Common myeloid progenitor, CD34-positive (primary cell): ENCODE measurements at regions not wholly inside any gene's neighbourhood (a gene's known extent, or its start where the extent isn't known, plus 50 kb on each side); places are given as distances from the start of the nearest gene placed in this dataset.
A peak's percentile ranks its signal among the peaks of the same experiment; 100 is the strongest.

Experiments used
- CTCF ChIA-PET: fragments of 350-600 bp; sonication (Branson Sonifier 250); formaldehyde crosslinking; loops from one replicate; lab custom pipeline; 2021; ENCODE audit warnings: antibody characterized with exemption; lab: Charles Lee
- POLR2A ChIA-PET: fragments of 350-600 bp; sonication (Branson Sonifier 250); formaldehyde crosslinking; loops from one replicate; lab custom pipeline; 2021; ENCODE audit warnings: antibody characterized with exemption; lab: Charles Lee
- DNase-seq, 3 donors: peaks; one replicate each; pipeline versions ENCODE4 v3.0.0 to v3.0.0-alpha.2; 2013
- H3K27ac ChIP-seq, 2 experiments: 1 replicate in 1 of 2; 2 replicates in 1 of 2; pipeline ENCODE4 v1.7.0; 2013; ENCODE audit warnings: inconsistent platforms in 2 of 2, low read length in 2 of 2, mild to moderate bottlenecking in 2 of 2, low read depth in 1 of 2, moderate library complexity in 1 of 2; ENCODE audit not compliant: severe bottlenecking in 2 of 2, insufficient read depth in 1 of 2, poor library complexity in 1 of 2
- H3K27me3 ChIP-seq, 5 experiments: replicated peaks in 2 of 5; 1 replicate in 3 of 5; 2 replicates in 2 of 5; pipeline versions ENCODE4 v1.6.1 to v1.7.0; 2013; ENCODE audit warnings: low read length in 4 of 5, mild to moderate bottlenecking in 2 of 5, moderate library complexity in 2 of 5, inconsistent platforms in 1 of 5; ENCODE audit not compliant: insufficient read depth in 5 of 5, control insufficient read depth in 4 of 5
- H3K36me3 ChIP-seq, 4 experiments: 1 replicate in 2 of 4; 2 replicates in 2 of 4; pipeline versions ENCODE4 v1.6.1 to v1.7.0; 2013; ENCODE audit warnings: low read length in 3 of 4, control low read depth in 1 of 4, mild to moderate bottlenecking in 1 of 4; ENCODE audit not compliant: control insufficient read depth in 4 of 4, insufficient read depth in 4 of 4
- H3K4me1 ChIP-seq, 4 experiments: 1 replicate in 3 of 4; 2 replicates in 1 of 4; pipeline versions ENCODE4 v1.6.1 to v1.7.1; 2013; ENCODE audit warnings: low read length in 3 of 4, mild to moderate bottlenecking in 3 of 4, control low read depth in 1 of 4, inconsistent platforms in 1 of 4, moderate library complexity in 1 of 4; ENCODE audit not compliant: control insufficient read depth in 4 of 4, insufficient read depth in 4 of 4; ENCODE audit errors: control extremely low read depth in 1 of 4
- H3K4me3 ChIP-seq, 7 experiments: 1 replicate in 4 of 7; 2 replicates in 3 of 7; pipeline versions ENCODE4 v1.5.1 to v1.7.0; 2013; ENCODE audit warnings: mild to moderate bottlenecking in 7 of 7, low read length in 6 of 7, moderate library complexity in 6 of 7, inconsistent platforms in 2 of 7, low read depth in 2 of 7, control low read depth in 1 of 7; ENCODE audit not compliant: insufficient read depth in 4 of 7, control insufficient read depth in 1 of 7; ENCODE audit errors: extremely low read depth in 1 of 7
- H3K9me3 ChIP-seq, 5 experiments: 1 replicate in 4 of 5; 2 replicates in 1 of 5; pipeline versions ENCODE4 v1.6.1 to v1.7.1; 2013; ENCODE audit warnings: low read length in 4 of 5, mild to moderate bottlenecking in 2 of 5, inconsistent platforms in 1 of 5, low read depth in 1 of 5, moderate library complexity in 1 of 5; ENCODE audit not compliant: control insufficient read depth in 4 of 5, insufficient read depth in 2 of 5; ENCODE audit errors: control extremely low read depth in 1 of 5
- WGBS: methylation state at CpG from one replicate; pipeline ENCODE4 v1.1.5; 2013; ENCODE audit not compliant: insufficient coverage; 5-methylcytosine and 5-hydroxymethylcytosine counted together

GRCh38 chr1:244273845-244274619 lies 177.7 kb downstream of the ADSS2 start:
- DNase-seq: peak; percentile 81 to 90 (median 89)
- Histone ChIP-seq H3K4me3 (peak overlapping the region in 1 of 7 experiments; percentile 39), H3K9me3 (peaks cover 0 to 5% (median 0%) of the 10 kb centered on the region in 5 experiments), H3K4me1 (peaks cover 0 to 14% (median 12%) of the 10 kb centered on the region in 4 experiments), H3K27me3 (no peaks in the 10 kb centered on the region), H3K27ac (no peak overlapping the region), H3K36me3 (no peaks in the 10 kb centered on the region)
- 47% methylated on average over 8 of the region's 13 CpGs for WGBS
- ChIA-PET CTCF (interaction anchor here (0.7 to 3.0 kb wide), 13 partner anchors 9 to 566 kb away, joined by 3 to 16 read pairs (median 4); no protein-coding TSS in a partner anchor), POLR2A (no interaction called here)

- POLR2A ChIA-PET: no interaction called here
- Histone ChIP-seq H3K4me1 (peaks cover 0 to 14% (median 12%) of the 10 kb centered on the region in 4 experiments), H3K9me3 (no peaks in the 10 kb centered on the region), H3K36me3 (no peaks in the 10 kb centered on the region), H3K4me3 (no peak overlapping the region), H3K27ac (no peak overlapping the region), H3K27me3 (no peaks in the 10 kb centered on the region)
- WGBS: 86% methylated on average over 2 of the region's 3 CpGs
- no peak for DNase-seq
- CTCF ChIA-PET: no interaction called here
Observed at GRCh38 chr1:244276646-244277045, 175.1 kb downstream of the ADSS2 start.

GRCh38 chr1:244280201-244280600 lies 171.5 kb downstream of the ADSS2 start:
- Histone ChIP-seq H3K9me3 (no peaks in the 10 kb centered on the region), H3K27me3 (no peaks in the 10 kb centered on the region), H3K27ac (no peak overlapping the region), H3K36me3 (no peaks in the 10 kb centered on the region), H3K4me1 (no peaks in the 10 kb centered on the region), H3K4me3 (no peak overlapping the region)
- CTCF ChIA-PET: interaction anchor here (0.6 kb wide), 1 partner anchor 296 kb away, joined by 3 read pairs; no protein-coding TSS in a partner anchor
- POLR2A ChIA-PET: no interaction called here
- 66% methylated on average over 5 of the region's 7 CpGs for WGBS
- no peak for DNase-seq

GRCh38 chr1:244280859-244281258 lies 170.8 kb downstream of the ADSS2 start:
- ChIA-PET POLR2A (no interaction called here), CTCF (interaction anchor here (0.6 kb wide), 1 partner anchor 296 kb away, joined by 3 read pairs; no protein-coding TSS in a partner anchor)
- no peaks in the 10 kb centered on the region for H3K36me3 ChIP-seq
- 100% methylated on average over 1 of the region's 1 CpG for WGBS
- H3K27me3 ChIP-seq: no peaks in the 10 kb centered on the region
- DNase-seq: no peak
- no peak overlapping the region for H3K27ac ChIP-seq
- H3K4me1 ChIP-seq: no peaks in the 10 kb centered on the region
- no peaks in the 10 kb centered on the region for H3K9me3 ChIP-seq
- no peak overlapping the region for H3K4me3 ChIP-seq

GRCh38 chr1:244283772-244284171 lies 167.9 kb downstream of the ADSS2 start:
- peaks cover 0 to 4% (median under 1%) of the 10 kb centered on the region in 5 experiments for H3K9me3 ChIP-seq
- ChIA-PET POLR2A (no interaction called here), CTCF (interaction anchor here (0.6 to 3.6 kb wide), 3 partner anchors 10 to 15 kb away, joined by 3 to 18 read pairs (median 3); no protein-coding TSS in a partner anchor)
- H3K36me3 ChIP-seq: no peaks in the 10 kb centered on the region
- DNase-seq: no peak
- no peak overlapping the region for H3K4me3 ChIP-seq
- no peak overlapping the region for H3K27ac ChIP-seq
- H3K27me3 ChIP-seq: no peaks in the 10 kb centered on the region
- H3K4me1 ChIP-seq: no peaks in the 10 kb centered on the region
- 100% methylated on average over 4 of the region's 4 CpGs for WGBS

GRCh38 chr1:244284641-244285156 lies 167.0 kb downstream of the ADSS2 start:
- no peak for DNase-seq
- no peaks in the 10 kb centered on the region for H3K27me3 ChIP-seq
- no peaks in the 10 kb centered on the region for H3K36me3 ChIP-seq
- no peak overlapping the region for H3K4me3 ChIP-seq
- no peaks in the 10 kb centered on the region for H3K4me1 ChIP-seq
- CTCF ChIA-PET: interaction anchor here (1.6 to 3.6 kb wide), 2 partner anchors 13 to 14 kb away, joined by 4 to 18 read pairs; no protein-coding TSS in a partner anchor
- POLR2A ChIA-PET: no interaction called here
- no peak overlapping the region for H3K27ac ChIP-seq
- 96% methylated on average over 16 of the region's 17 CpGs for WGBS
- peaks cover 0 to 9% (median 2%) of the 10 kb centered on the region in 5 experiments for H3K9me3 ChIP-seq

- no peaks in the 10 kb centered on the region for H3K27me3 ChIP-seq
- DNase-seq: no peak
- H3K27ac ChIP-seq: no peak overlapping the region
- 100% methylated on average over 1 of the region's 5 CpGs for WGBS
- POLR2A ChIA-PET: no interaction called here
- H3K36me3 ChIP-seq: no peaks in the 10 kb centered on the region
- peaks cover 2 to 10% (median 8%) of the 10 kb centered on the region in 4 experiments for H3K4me1 ChIP-seq
- no peak overlapping the region for H3K4me3 ChIP-seq
- CTCF ChIA-PET: interaction anchor here (1.6 to 3.6 kb wide), 2 partner anchors 12 to 14 kb away, joined by 4 to 18 read pairs; no protein-coding TSS in a partner anchor
- H3K9me3 ChIP-seq: peaks cover 0 to 9% (median 2%) of the 10 kb centered on the region in 5 experiments
Observed at GRCh38 chr1:244286341-244286740, 165.4 kb downstream of the ADSS2 start.
